HepG2 (cell line): ENCODE measurements at regions not wholly inside any gene's neighbourhood (a gene's known extent, or its start where the extent isn't known, plus 50 kb on each side); places are given as distances from the start of the nearest gene placed in this dataset.

Experiments used
- ATAC-seq: fragments of 200-7000 bp; cut with Tn5 transposase; 3 replicates; pipeline ENCODE4 v1.9.1; 2020; ENCODE audit warnings: mild to moderate bottlenecking, moderate library complexity
- BruUV-seq: library from RNA; stranded (reverse); fragments of 400-500 nt; replicated peaks from 2 replicates; lab custom pipeline; 2021; lab: Mats Ljungman, UMichigan
- CTCF ChIA-PET: fragments of 300-600 bp; formaldehyde crosslinking; extraction: SDS; loops from one replicate; lab custom pipeline; 2021; ENCODE audit warnings: low total read pairs, inconsistent platforms, low intra/inter-chr PET ratio; lab: Yijun Ruan, JAX
- POLR2A ChIA-PET: fragments of 350-600 bp; sonication (Branson Sonifier 250); formaldehyde crosslinking; loops from one replicate; lab custom pipeline; 2020; ENCODE audit warnings: antibody characterized with exemption, inconsistent platforms; lab: Yijun Ruan, JAX
- DNase-seq: peaks from one replicate; pipeline ENCODE4 v3.0.0-alpha.2; 2015; ENCODE audit warnings: low spot score
- FAIRE-seq: peaks from 3 replicates; lab custom pipeline; 2011; peaks lifted over from hg19 to GRCh38; lab: Jason Lieb, UNC
- H2AFZ ChIP-seq: one replicate; pipeline ENCODE4 v1.6.1; 2011; ENCODE audit warnings: low read length, inconsistent platforms
- H3K27ac ChIP-seq: fragments of 300-600 bp; 3 replicates; pipeline ENCODE4 v1.8.0; 2011; ENCODE audit warnings: mixed run types, mild to moderate bottlenecking, mixed read lengths, low read length, inconsistent platforms; ENCODE audit not compliant: insufficient read depth; ENCODE audit errors: extremely low read length
- H3K27me3 ChIP-seq, 2 experiments: fragments of 200-600 bp in 1 of 2; 2 replicates in 1 of 2; 3 replicates in 1 of 2; pipeline versions ENCODE4 v1.6.0 to v1.8.0; 2011; ENCODE audit warnings: low read length in 2 of 2, mild to moderate bottlenecking in 2 of 2, moderate library complexity in 2 of 2, inconsistent platforms in 1 of 2; ENCODE audit not compliant: insufficient read depth in 2 of 2, control insufficient read depth in 1 of 2
- H3K36me3 ChIP-seq, 2 experiments: fragments of 200-600 bp in 1 of 2; replicated peaks in 1 of 2; 2 replicates in 1 of 2; 3 replicates in 1 of 2; pipeline versions ENCODE4 v1.5.1 to v1.8.0; 2011; ENCODE audit warnings: low read length in 2 of 2, inconsistent platforms in 1 of 2; ENCODE audit not compliant: insufficient read depth in 2 of 2, control insufficient read depth in 1 of 2
- H3K4me1 ChIP-seq: 2 replicates; pipeline ENCODE4 v1.5.1; 2012; ENCODE audit warnings: low read length, inconsistent platforms; ENCODE audit not compliant: insufficient read depth
- H3K4me2 ChIP-seq: 2 replicates; pipeline ENCODE4 v1.6.0; 2011; ENCODE audit warnings: low read depth, low read length, inconsistent platforms
- H3K4me3 ChIP-seq, 3 experiments: fragments of 200-600 bp in 1 of 3; sonication (generic), shearing (Covaris generic) in 1 of 3; replicated peaks in 1 of 3; 2 replicates each; pipeline ENCODE4 v1.5.1; 2011 to 2016; ENCODE audit warnings: low read length in 3 of 3, inconsistent platforms in 2 of 3, low read depth in 2 of 3, mild to moderate bottlenecking in 2 of 3, control low read depth in 1 of 3, mixed read lengths in 1 of 3; ENCODE audit not compliant: insufficient read depth in 1 of 3
- H3K79me2 ChIP-seq: one replicate; pipeline ENCODE4 v1.6.1; 2011; ENCODE audit warnings: low read length, inconsistent platforms; ENCODE audit not compliant: insufficient read depth
- H3K9ac ChIP-seq: 2 replicates; pipeline ENCODE4 v1.6.0; 2011; ENCODE audit warnings: mild to moderate bottlenecking, low read depth, low read length, inconsistent platforms; ENCODE audit not compliant: insufficient read depth
- H3K9me3 ChIP-seq: 2 replicates; pipeline ENCODE4 v1.5.1; 2012; ENCODE audit warnings: mild to moderate bottlenecking, low read length
- H4K20me1 ChIP-seq: 2 replicates; pipeline ENCODE4 v1.6.0; 2011; ENCODE audit warnings: inconsistent platforms, mild to moderate bottlenecking, low read length, moderate library complexity; ENCODE audit not compliant: insufficient read depth
- ETV6 ChIP-seq: sonication (generic); formaldehyde crosslinking; conservative IDR thresholded peaks from 2 replicates; pipeline ENCODE4 v1.4.0; 2020; ENCODE audit warnings: missing genetic modification reagents
- FOXP1 ChIP-seq, 2 experiments: fragments of 450-650 bp in 1 of 2; IDR thresholded peaks; 2 replicates each; pipeline ENCODE4 v1.6.1; 2017 to 2018; ENCODE audit warnings: antibody characterized with exemption in 1 of 2
- GABPA ChIP-seq, 2 experiments: IDR thresholded peaks; 2 replicates each; pipeline ENCODE4 v1.6.1; 2011 to 2016; ENCODE audit warnings: low read depth in 2 of 2, low read length in 1 of 2, missing biosample characterization in 1 of 2, missing genetic modification characterization in 1 of 2
- MAFK ChIP-seq, 2 experiments: IDR thresholded peaks in 1 of 2; conservative IDR thresholded peaks in 1 of 2; 2 replicates each; pipeline ENCODE4 v1.6.1; 2011; ENCODE audit warnings: improper control_type of control experiment in 2 of 2, low read length in 2 of 2
- MTA1 ChIP-seq: sonication (generic); formaldehyde crosslinking; IDR thresholded peaks from 2 replicates; pipeline ENCODE4 v1.4.0; 2020; ENCODE audit warnings: missing genetic modification reagents, mild to moderate bottlenecking, borderline replicate concordance
- NFE2L1 ChIP-seq: sonication (generic); formaldehyde crosslinking; IDR thresholded peaks from 2 replicates; pipeline ENCODE4 v1.4.0; 2020; ENCODE audit warnings: missing genetic modification reagents, mild to moderate bottlenecking, borderline replicate concordance
- NRL ChIP-seq: sonication (generic); formaldehyde crosslinking; IDR thresholded peaks from 2 replicates; pipeline ENCODE4 v1.5.0; 2020; ENCODE audit warnings: missing genetic modification reagents, mild to moderate bottlenecking, moderate library complexity, borderline replicate concordance
- PLRG1 ChIP-seq: fragments of 450-650 bp; conservative IDR thresholded peaks from 2 replicates; pipeline ENCODE4 v1.6.1; 2016
- SOX13 ChIP-seq, 3 experiments: fragments of 450-650 bp in 1 of 3; sonication (generic) in 1 of 3; formaldehyde crosslinking in 1 of 3; IDR thresholded peaks in 2 of 3; conservative IDR thresholded peaks in 1 of 3; 2 replicates each; pipeline versions ENCODE4 v1.5.0 to v1.6.1; 2016 to 2020; ENCODE audit warnings: antibody characterized with exemption in 1 of 3, mild to moderate bottlenecking in 1 of 3, missing compliant biosample characterization in 1 of 3, missing genetic modification reagents in 1 of 3, moderate library complexity in 1 of 3
- SP2 ChIP-seq: sonication (generic); formaldehyde crosslinking; IDR thresholded peaks from 2 replicates; pipeline ENCODE4 v1.5.1; 2020; ENCODE audit warnings: mild to moderate bottlenecking, missing genetic modification reagents
- ZBTB7A ChIP-seq: sonication (generic); formaldehyde crosslinking; IDR thresholded peaks from 2 replicates; pipeline ENCODE4 v1.8.0; 2022; ENCODE audit warnings: mild to moderate bottlenecking, missing genetic modification reagents
- ZFP82 ChIP-seq: sonication (generic); formaldehyde crosslinking; IDR thresholded peaks from 2 replicates; pipeline ENCODE4 v1.5.1; 2020; ENCODE audit warnings: mild to moderate bottlenecking, missing genetic modification reagents, borderline replicate concordance
- ZFP90 ChIP-seq: sonication (generic); formaldehyde crosslinking; IDR thresholded peaks from 2 replicates; pipeline ENCODE4 v1.8.0; 2022; ENCODE audit warnings: missing genetic modification reagents, mild to moderate bottlenecking, inconsistent platforms, borderline replicate concordance
- ZNF296 ChIP-seq: sonication (generic); formaldehyde crosslinking; conservative IDR thresholded peaks from 2 replicates; pipeline ENCODE4 v1.5.0; 2020; ENCODE audit warnings: mild to moderate bottlenecking, missing genetic modification reagents
- in situ Hi-C: cut with HindIII; loops from 2 replicates; pipeline ENCODE4 v1.10.0; 2017; ENCODE audit warnings: low pct_unique_long_range_greater_than_20kb; ENCODE audit not compliant: extremely low pct_ligation_motif_present
- intact Hi-C: fragments of 100-400 bp; cut with micrococcal nuclease; formaldehyde crosslinking; loops from one replicate; pipeline ENCODE4 v1.10.0; 2022; ENCODE audit not compliant: unreplicated experiment
- TF ChIP-seq, protein P1 (sequence below): sonication (generic); formaldehyde crosslinking; IDR thresholded peaks from 2 replicates; pipeline ENCODE4 v1.4.0; 2020; ENCODE audit warnings: missing genetic modification reagents
- TF ChIP-seq, protein P2 (sequence below): sonication (generic); formaldehyde crosslinking; IDR thresholded peaks from 2 replicates; pipeline ENCODE4 v1.5.1; 2020; ENCODE audit warnings: mild to moderate bottlenecking, missing genetic modification reagents, moderate library complexity
- TF ChIP-seq, protein P3 (sequence below): sonication (generic); formaldehyde crosslinking; IDR thresholded peaks from 2 replicates; pipeline ENCODE4 v1.8.0; 2022; ENCODE audit warnings: mild to moderate bottlenecking, missing genetic modification reagents
- TF ChIP-seq, protein P4 (sequence below): IDR thresholded peaks from 2 replicates; pipeline ENCODE4 v1.6.1; 2016

DNA sequence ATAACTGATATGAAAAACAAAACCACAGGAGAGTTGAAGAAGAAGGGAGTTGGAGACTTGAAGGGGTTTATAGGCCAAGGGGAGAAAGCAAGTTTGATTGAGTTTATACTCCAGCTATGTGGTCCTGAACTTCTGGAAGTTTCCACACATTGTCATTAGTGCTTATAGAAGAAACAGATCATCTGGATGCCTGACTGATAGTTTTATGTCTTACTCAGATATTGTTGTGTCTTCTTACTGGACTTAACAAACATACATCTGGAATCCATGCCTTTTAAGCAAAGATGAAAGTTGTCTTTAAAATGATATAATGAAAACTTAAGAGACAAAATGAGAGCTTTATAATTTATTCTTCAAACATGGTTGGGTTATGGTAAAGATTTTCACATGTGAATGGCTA, 101.3 kb upstream of the FZD8 start:
- no TSS peak for BruUV-seq
- Histone ChIP-seq H3K4me2 (no peak overlapping the region), H3K4me1 (no peaks in the 10 kb centered on the region), H3K4me3 (no peak overlapping the region), H3K9ac (no peak overlapping the region), H4K20me1 (no peaks in the 10 kb centered on the region), H2AFZ (no peak overlapping the region), H3K9me3 (no peaks in the 10 kb centered on the region), H3K27me3 (no peaks in the 10 kb centered on the region; a peak in 1 of 5 replicates), H3K36me3 (no peaks in the 10 kb centered on the region), H3K27ac (no peak overlapping the region), H3K79me2 (no peaks in the 10 kb centered on the region)
- ChIA-PET POLR2A (no interaction called here), CTCF (no interaction called here)
- DNase-seq (no peak), ATAC-seq (no peak), FAIRE-seq (no peak)
- in situ Hi-C loops (no loop called here), intact Hi-C loops (no loop called here)
- no peak for TF ChIP-seq ZFP90 (CRISPR knock-in tag)
- TF ChIP-seq, protein P1, sequence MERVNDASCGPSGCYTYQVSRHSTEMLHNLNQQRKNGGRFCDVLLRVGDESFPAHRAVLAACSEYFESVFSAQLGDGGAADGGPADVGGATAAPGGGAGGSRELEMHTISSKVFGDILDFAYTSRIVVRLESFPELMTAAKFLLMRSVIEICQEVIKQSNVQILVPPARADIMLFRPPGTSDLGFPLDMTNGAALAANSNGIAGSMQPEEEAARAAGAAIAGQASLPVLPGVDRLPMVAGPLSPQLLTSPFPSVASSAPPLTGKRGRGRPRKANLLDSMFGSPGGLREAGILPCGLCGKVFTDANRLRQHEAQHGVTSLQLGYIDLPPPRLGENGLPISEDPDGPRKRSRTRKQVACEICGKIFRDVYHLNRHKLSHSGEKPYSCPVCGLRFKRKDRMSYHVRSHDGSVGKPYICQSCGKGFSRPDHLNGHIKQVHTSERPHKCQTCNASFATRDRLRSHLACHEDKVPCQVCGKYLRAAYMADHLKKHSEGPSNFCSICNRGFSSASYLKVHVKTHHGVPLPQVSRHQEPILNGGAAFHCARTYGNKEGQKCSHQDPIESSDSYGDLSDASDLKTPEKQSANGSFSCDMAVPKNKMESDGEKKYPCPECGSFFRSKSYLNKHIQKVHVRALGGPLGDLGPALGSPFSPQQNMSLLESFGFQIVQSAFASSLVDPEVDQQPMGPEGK: no peak
- no peak for TF ChIP-seq ZNF296
- TF ChIP-seq SP2 (CRISPR knock-in tag): no peak
- no peak for TF ChIP-seq ETV6 (CRISPR knock-in tag)
- no peak for TF ChIP-seq MTA1 (CRISPR knock-in tag)
- no peak for TF ChIP-seq PLRG1
- TF ChIP-seq GABPA (IDR thresholded peaks at IDR 0.05; ENCODE audit: low read depth, low read length): no peak
- TF ChIP-seq GABPA (CRISPR knock-in tag; IDR thresholded peaks at IDR 0.05; ENCODE audit: low read depth): no peak
- TF ChIP-seq ZFP82 (CRISPR knock-in tag): no peak
- no peak for TF ChIP-seq NRL (CRISPR knock-in tag)
- TF ChIP-seq SOX13 (IDR thresholded peaks at IDR 0.05): no peak
- TF ChIP-seq SOX13 (CRISPR knock-in tag; conservative IDR thresholded peaks at IDR 0.05 in 1 of 2, IDR thresholded peaks at IDR 0.05 in 1 of 2): no peak
- TF ChIP-seq ZBTB7A (CRISPR knock-in tag): no peak
- TF ChIP-seq, protein P2, sequence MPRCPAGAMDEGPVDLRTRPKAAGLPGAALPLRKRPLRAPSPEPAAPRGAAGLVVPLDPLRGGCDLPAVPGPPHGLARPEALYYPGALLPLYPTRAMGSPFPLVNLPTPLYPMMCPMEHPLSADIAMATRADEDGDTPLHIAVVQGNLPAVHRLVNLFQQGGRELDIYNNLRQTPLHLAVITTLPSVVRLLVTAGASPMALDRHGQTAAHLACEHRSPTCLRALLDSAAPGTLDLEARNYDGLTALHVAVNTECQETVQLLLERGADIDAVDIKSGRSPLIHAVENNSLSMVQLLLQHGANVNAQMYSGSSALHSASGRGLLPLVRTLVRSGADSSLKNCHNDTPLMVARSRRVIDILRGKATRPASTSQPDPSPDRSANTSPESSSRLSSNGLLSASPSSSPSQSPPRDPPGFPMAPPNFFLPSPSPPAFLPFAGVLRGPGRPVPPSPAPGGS (CRISPR knock-in tag): no peak
- no peak for TF ChIP-seq FOXP1 (IDR thresholded peaks at IDR 0.05)
- TF ChIP-seq FOXP1 (CRISPR knock-in tag; IDR thresholded peaks at IDR 0.05): no peak
- TF ChIP-seq, protein P3, sequence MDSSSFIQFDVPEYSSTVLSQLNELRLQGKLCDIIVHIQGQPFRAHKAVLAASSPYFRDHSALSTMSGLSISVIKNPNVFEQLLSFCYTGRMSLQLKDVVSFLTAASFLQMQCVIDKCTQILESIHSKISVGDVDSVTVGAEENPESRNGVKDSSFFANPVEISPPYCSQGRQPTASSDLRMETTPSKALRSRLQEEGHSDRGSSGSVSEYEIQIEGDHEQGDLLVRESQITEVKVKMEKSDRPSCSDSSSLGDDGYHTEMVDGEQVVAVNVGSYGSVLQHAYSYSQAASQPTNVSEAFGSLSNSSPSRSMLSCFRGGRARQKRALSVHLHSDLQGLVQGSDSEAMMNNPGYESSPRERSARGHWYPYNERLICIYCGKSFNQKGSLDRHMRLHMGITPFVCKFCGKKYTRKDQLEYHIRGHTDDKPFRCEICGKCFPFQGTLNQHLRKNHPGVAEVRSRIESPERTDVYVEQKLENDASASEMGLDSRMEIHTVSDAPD: no peak
- TF ChIP-seq NFE2L1: no peak
- TF ChIP-seq MAFK (conservative IDR thresholded peaks at IDR 0.05 in 1 of 2, IDR thresholded peaks at IDR 0.05 in 1 of 2; ENCODE audit: low read length in 2 of 2): no peak
- TF ChIP-seq, protein P4, sequence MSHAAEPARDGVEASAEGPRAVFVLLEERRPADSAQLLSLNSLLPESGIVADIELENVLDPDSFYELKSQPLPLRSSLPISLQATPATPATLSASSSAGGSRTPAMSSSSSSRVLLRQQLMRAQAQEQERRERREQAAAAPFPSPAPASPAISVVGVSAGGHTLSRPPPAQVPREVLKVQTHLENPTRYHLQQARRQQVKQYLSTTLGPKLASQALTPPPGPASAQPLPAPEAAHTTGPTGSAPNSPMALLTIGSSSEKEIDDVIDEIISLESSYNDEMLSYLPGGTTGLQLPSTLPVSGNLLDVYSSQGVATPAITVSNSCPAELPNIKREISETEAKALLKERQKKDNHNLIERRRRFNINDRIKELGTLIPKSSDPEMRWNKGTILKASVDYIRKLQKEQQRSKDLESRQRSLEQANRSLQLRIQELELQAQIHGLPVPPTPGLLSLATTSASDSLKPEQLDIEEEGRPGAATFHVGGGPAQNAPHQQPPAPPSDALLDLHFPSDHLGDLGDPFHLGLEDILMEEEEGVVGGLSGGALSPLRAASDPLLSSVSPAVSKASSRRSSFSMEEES (CRISPR knock-in tag): no peak
